GM23248 (cell line): ENCODE measurements at regions not wholly inside any gene's neighbourhood (a gene's known extent, or its start where the extent isn't known, plus 50 kb on each side); places are given as distances from the start of the nearest gene placed in this dataset.

Experiments
- EZH2 ChIP-seq: fragments of 200-600 bp; sonication (generic); IDR thresholded peaks from 2 replicates; pipeline ENCODE4 v1.6.1; 2018; ENCODE audit warnings: antibody characterized with exemption, mild to moderate bottlenecking; ENCODE audit not compliant: insufficient read depth, poor library complexity, severe bottlenecking
- EZH2phosphoT487 ChIP-seq: fragments of 200-600 bp; sonication (generic); IDR thresholded peaks from 2 replicates; pipeline ENCODE4 v1.6.1; 2018; ENCODE audit warnings: antibody characterized with exemption, moderate library complexity, mild to moderate bottlenecking, low read depth; ENCODE audit not compliant: insufficient read depth

DNA sequence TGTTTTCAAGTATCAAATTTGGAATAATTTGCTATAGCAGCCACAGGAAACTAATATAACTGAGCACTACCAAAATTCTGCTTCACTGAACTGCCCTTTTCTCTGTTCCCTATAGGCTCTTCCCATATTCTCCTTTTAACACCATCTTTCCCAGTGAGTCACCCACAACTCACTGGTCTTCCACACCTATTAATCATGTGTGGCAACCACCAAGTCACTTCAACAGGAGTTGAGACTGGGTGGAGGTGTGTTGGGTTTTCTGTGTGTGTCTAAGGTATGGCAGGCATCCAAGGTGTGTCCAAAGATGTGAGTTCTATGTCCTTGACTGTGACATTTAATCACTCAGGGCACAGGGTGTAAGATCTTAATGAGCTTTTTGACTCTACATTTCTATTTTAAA lies 610.0 kb upstream of the CDH11 start:
- no peak for TF ChIP-seq EZH2
- TF ChIP-seq EZH2phosphoT487, result no peak
